ENCODE measurements at regions not wholly inside any gene's neighbourhood (a gene's known extent, or its start where the extent isn't known, plus 50 kb on each side); places are given as distances from the start of the nearest gene placed in this dataset.

- TF ChIP-seq EZH2phosphoT487 (conservative IDR thresholded peaks at IDR 0.05; ENCODE audit: low read length), result no peak
- no peak for TF ChIP-seq CTCF (IDR thresholded peaks at IDR 0.05; ENCODE audit: insufficient read depth, low read length, poor library complexity, severe bottlenecking)
Measured at GRCh38 chr14:101454229-101454628, 107.1 kb upstream of the DIO3 start.
